ENCODE measurements at regions not wholly inside any gene's neighbourhood (a gene's known extent, or its start where the extent isn't known, plus 50 kb on each side); places are given as distances from the start of the nearest gene placed in this dataset.

DNA sequence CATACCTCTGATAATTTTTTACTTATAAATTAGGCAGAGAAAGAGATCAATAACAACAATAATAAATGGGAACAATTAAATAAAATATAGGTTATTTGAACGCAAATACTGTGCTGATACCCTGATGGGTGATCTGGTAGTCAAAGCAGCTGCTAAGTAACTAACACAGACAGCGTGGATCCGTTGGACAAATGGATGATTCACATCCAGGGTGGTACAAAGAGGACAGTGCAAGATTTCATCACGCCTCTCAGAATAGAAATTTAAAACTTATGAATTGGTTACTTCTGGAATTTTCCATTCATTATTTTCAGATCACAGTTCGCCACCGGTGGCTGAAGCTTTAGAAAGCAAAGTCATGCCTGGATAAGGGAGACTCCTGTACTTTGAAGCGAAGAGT, 1066.0 kb upstream of the ADGRL3 start:
- H3K27me3 Mint-ChIP-seq: no peaks in the 10 kb centered on the region
- DNase-seq (ENCODE audit: extremely low spot score, unreplicated experiment): no peak
- no peak overlapping the region for H3K27ac Mint-ChIP-seq
- H3K4me1 Mint-ChIP-seq (ENCODE audit: unreplicated experiment): no peaks in the 10 kb centered on the region
- no peaks in the 10 kb centered on the region for H3K36me3 Mint-ChIP-seq
- no peaks in the 10 kb centered on the region for H3K9me3 Mint-ChIP-seq
- TF ChIP-seq, protein P1, sequence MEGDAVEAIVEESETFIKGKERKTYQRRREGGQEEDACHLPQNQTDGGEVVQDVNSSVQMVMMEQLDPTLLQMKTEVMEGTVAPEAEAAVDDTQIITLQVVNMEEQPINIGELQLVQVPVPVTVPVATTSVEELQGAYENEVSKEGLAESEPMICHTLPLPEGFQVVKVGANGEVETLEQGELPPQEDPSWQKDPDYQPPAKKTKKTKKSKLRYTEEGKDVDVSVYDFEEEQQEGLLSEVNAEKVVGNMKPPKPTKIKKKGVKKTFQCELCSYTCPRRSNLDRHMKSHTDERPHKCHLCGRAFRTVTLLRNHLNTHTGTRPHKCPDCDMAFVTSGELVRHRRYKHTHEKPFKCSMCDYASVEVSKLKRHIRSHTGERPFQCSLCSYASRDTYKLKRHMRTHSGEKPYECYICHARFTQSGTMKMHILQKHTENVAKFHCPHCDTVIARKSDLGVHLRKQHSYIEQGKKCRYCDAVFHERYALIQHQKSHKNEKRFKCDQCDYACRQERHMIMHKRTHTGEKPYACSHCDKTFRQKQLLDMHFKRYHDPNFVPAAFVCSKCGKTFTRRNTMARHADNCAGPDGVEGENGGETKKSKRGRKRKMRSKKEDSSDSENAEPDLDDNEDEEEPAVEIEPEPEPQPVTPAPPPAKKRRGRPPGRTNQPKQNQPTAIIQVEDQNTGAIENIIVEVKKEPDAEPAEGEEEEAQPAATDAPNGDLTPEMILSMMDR (conservative IDR thresholded peaks at IDR 0.05): no peak
- no peak overlapping the region for H3K4me3 Mint-ChIP-seq

DNA sequence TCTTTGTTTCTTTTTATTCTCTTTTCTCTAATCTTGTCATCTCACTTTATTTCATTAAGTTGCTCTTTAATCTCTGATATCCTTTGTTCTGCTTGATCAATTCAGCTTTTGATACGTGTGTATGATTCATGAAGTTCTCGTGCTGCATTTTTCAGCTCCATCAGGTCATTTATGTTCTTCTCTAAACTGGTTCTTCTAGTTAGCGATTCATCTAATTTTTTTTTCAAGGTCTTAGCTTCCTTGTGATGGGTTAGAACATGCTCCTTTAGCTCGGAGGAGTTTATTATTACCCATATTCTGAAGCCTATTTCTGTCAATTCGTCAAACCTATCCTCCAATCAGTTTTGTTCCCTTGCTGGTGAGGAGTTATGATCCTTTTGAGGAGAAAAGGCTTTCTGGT, 1045.0 kb upstream of the ADGRL3 start:
- H3K36me3 Mint-ChIP-seq: peaks cover 4% of the 10 kb centered on the region
- TF ChIP-seq, protein P1 (conservative IDR thresholded peaks at IDR 0.05): no peak
- no peak overlapping the region for H3K27ac Mint-ChIP-seq
- no peaks in the 10 kb centered on the region for H3K27me3 Mint-ChIP-seq
- H3K9me3 Mint-ChIP-seq: peaks cover 5% of the 10 kb centered on the region
- no peaks in the 10 kb centered on the region for H3K4me1 Mint-ChIP-seq (ENCODE audit: unreplicated experiment)
- DNase-seq (ENCODE audit: extremely low spot score, unreplicated experiment): no peak
- H3K4me3 Mint-ChIP-seq: no peak overlapping the region

DNA sequence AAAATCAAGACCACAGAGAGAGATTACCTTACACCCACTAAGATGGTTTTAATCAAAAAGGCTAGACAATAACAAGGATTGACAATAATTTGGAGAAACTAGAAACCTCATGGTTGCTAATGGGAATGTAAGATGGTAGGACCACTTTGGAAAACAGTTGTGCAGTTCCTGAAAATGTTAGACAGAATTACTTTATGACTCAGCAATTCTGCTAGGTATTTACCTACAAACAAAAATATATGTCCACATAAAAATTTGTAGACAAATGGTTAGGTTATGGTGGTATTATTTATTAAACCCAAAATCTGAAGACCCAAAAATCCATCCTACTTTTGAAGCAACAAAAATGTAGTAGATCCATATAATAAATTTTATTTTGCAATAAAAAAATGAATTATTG, 1027.0 kb upstream of the ADGRL3 start:
- DNase-seq (ENCODE audit: extremely low spot score, unreplicated experiment): no peak
- no peaks in the 10 kb centered on the region for H3K36me3 Mint-ChIP-seq
- no peak overlapping the region for H3K27ac Mint-ChIP-seq
- no peak overlapping the region for H3K4me3 Mint-ChIP-seq
- H3K4me1 Mint-ChIP-seq (ENCODE audit: unreplicated experiment): no peaks in the 10 kb centered on the region
- H3K9me3 Mint-ChIP-seq: peaks cover 4% of the 10 kb centered on the region
- TF ChIP-seq, protein P1 (conservative IDR thresholded peaks at IDR 0.05): no peak
- no peaks in the 10 kb centered on the region for H3K27me3 Mint-ChIP-seq

DNA sequence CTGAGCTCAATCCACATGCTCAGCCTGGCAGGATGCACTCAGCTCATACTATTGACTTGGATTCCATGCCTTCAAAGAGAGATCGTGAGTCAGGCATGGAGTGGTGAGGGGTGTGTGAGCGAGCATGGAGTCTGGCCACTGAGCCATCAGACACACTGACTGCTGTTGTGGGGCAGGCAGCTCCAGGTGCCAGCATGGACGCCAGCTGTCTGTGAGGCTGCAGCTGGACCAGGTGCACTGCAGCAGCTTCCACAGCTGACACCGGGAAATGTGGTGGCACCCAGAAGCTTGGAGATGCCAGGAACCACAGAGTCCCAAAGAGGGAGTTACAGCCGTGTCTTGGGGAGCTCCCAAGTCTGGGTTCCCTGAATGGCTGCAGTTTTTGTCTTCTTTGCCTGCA, 1026.4 kb upstream of the ADGRL3 start:
- Mint-ChIP-seq H3K9me3 (peaks cover 4% of the 10 kb centered on the region), H3K4me1 (ENCODE audit: unreplicated experiment) (no peaks in the 10 kb centered on the region), H3K27me3 (no peaks in the 10 kb centered on the region), H3K36me3 (no peaks in the 10 kb centered on the region), H3K4me3 (no peak overlapping the region), H3K27ac (no peak overlapping the region)
- no peak for DNase-seq (ENCODE audit: extremely low spot score, unreplicated experiment)
- TF ChIP-seq, protein P1 (conservative IDR thresholded peaks at IDR 0.05): no peak

DNA sequence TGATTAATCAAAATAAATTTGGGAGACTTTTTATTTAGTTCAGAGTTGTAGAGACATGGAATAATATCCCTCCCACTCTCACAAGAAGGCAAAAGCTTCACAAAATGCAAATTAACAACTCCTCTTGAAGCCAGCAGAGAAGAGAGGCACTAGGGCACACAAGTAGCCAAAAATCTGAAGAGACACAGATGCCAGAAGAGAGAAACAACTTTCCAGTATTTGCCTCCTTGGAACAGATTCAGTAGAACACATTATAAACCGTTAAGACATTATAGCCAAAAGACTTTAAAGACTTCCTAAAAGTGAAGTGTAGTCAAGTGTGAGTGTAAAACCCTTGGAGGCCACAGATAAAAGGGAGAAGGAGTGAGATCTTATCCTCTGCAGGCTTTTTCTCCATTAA, 1024.9 kb upstream of the ADGRL3 start:
- TF ChIP-seq, protein P1 (conservative IDR thresholded peaks at IDR 0.05): no peak
- no peak for DNase-seq (ENCODE audit: extremely low spot score, unreplicated experiment)
- Mint-ChIP-seq H3K36me3 (no peaks in the 10 kb centered on the region), H3K27me3 (no peaks in the 10 kb centered on the region), H3K4me1 (ENCODE audit: unreplicated experiment) (no peaks in the 10 kb centered on the region), H3K27ac (no peak overlapping the region), H3K9me3 (peaks cover 4% of the 10 kb centered on the region), H3K4me3 (no peak overlapping the region)

DNA sequence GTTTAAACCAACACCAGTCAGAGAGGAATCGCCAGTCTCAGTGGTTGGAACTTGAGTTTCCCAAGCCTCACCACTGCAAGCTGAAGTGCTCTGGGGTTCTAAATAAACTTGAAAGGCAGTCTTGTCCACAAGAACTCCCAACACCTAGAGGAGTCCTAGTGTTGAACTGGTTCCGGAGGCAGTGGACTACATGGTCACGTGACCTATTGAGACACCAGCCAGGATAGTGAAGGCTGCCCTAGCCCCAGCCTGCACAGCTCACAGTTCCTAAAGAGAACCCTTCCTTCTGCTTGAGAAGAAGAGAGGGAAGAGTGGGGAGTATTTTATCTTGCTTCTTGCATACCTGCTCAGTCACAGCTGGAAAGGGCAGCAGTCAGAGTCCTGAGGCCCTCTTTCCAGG, 1012.7 kb upstream of the ADGRL3 start:
- no peaks in the 10 kb centered on the region for H3K4me1 Mint-ChIP-seq (ENCODE audit: unreplicated experiment)
- H3K4me3 Mint-ChIP-seq: no peak overlapping the region
- TF ChIP-seq, protein P1 (conservative IDR thresholded peaks at IDR 0.05): no peak
- H3K27ac Mint-ChIP-seq: no peak overlapping the region
- H3K9me3 Mint-ChIP-seq: peaks cover 15% of the 10 kb centered on the region
- DNase-seq (ENCODE audit: extremely low spot score, unreplicated experiment): no peak
- no peaks in the 10 kb centered on the region for H3K27me3 Mint-ChIP-seq
- no peaks in the 10 kb centered on the region for H3K36me3 Mint-ChIP-seq

All from type B pancreatic cell (in vitro differentiated cells).